NCI-H1694 treated with DMSO at 0.1 percent for 48 hours (cell line): ENCODE measurements at regions not wholly inside any gene's neighbourhood (a gene's known extent, or its start where the extent isn't known, plus 50 kb on each side); places are given as distances from the start of the nearest gene placed in this dataset.

Experiments used
- DNase-seq: peaks from one replicate; lab custom pipeline; 2025; lab: John Stamatoyannopoulos, UW

- no peak for DNase-seq
These were observed 460.2 kb upstream of the FAT1 start for GRCh38 chr4:187183826-187184225.

GRCh38 chr4:187184508-187184907, 460.9 kb upstream of the FAT1 start:
- DNase-seq, result no peak

- DNase-seq, result no peak
These were observed 464.5 kb upstream of the FAT1 start for GRCh38 chr4:187188118-187188517.

- DNase-seq, result no peak
These were observed 465.1 kb upstream of the FAT1 start for GRCh38 chr4:187188741-187189140.

GRCh38 chr4:187190390-187190789, 466.7 kb upstream of the FAT1 start:
- DNase-seq, result no peak

- no peak for DNase-seq
These were observed 468.0 kb upstream of the FAT1 start for GRCh38 chr4:187191676-187192075.

GRCh38 chr4:187192266-187192665, 468.6 kb upstream of the FAT1 start:
- DNase-seq, result no peak

GRCh38 chr4:187193141-187193540, 469.5 kb upstream of the FAT1 start:
- no peak for DNase-seq

GRCh38 chr4:187204389-187204918, 480.8 kb upstream of the FAT1 start:
- no peak for DNase-seq

GRCh38 chr4:187207931-187208330, 484.3 kb upstream of the FAT1 start:
- no peak for DNase-seq

GRCh38 chr4:187208651-187209050, 485.0 kb upstream of the FAT1 start:
- no peak for DNase-seq

GRCh38 chr4:187209921-187210613, 486.4 kb upstream of the FAT1 start:
- no peak for DNase-seq

- DNase-seq, result no peak
These were observed 488.9 kb upstream of the FAT1 start for GRCh38 chr4:187212446-187213080.

- no peak for DNase-seq
These were observed 491.8 kb upstream of the FAT1 start for GRCh38 chr4:187215438-187215837.

GRCh38 chr4:187218705-187219245, 495.1 kb upstream of the FAT1 start:
- no peak for DNase-seq

- DNase-seq, result no peak
These were observed 500.9 kb upstream of the FAT1 start for GRCh38 chr4:187224560-187224959.

- DNase-seq, result no peak
These were observed 504.4 kb upstream of the FAT1 start for GRCh38 chr4:187227907-187228704.

GRCh38 chr4:187232196-187232595, 508.5 kb upstream of the FAT1 start:
- no peak for DNase-seq

GRCh38 chr4:187232796-187233195, 509.1 kb upstream of the FAT1 start:
- no peak for DNase-seq

- DNase-seq, result no peak
These were observed 512.0 kb upstream of the FAT1 start for GRCh38 chr4:187235456-187236170.

GRCh38 chr4:187236209-187236890, 512.7 kb upstream of the FAT1 start:
- DNase-seq, result no peak
